UCSD-AML1 (cell line): ENCODE measurements at regions not wholly inside any gene's neighbourhood (a gene's known extent, or its start where the extent isn't known, plus 50 kb on each side); places are given as distances from the start of the nearest gene placed in this dataset.
"Not testable (repeated sequence)": the region's sequence is repeated elsewhere in the genome, so short reads cannot be mapped to it uniquely, and the experiment has no call there.

Source experiments
- DNase-seq: peaks from one replicate; lab custom pipeline; 2025; ENCODE audit not compliant: unreplicated experiment; lab: John Stamatoyannopoulos, UW

DNA sequence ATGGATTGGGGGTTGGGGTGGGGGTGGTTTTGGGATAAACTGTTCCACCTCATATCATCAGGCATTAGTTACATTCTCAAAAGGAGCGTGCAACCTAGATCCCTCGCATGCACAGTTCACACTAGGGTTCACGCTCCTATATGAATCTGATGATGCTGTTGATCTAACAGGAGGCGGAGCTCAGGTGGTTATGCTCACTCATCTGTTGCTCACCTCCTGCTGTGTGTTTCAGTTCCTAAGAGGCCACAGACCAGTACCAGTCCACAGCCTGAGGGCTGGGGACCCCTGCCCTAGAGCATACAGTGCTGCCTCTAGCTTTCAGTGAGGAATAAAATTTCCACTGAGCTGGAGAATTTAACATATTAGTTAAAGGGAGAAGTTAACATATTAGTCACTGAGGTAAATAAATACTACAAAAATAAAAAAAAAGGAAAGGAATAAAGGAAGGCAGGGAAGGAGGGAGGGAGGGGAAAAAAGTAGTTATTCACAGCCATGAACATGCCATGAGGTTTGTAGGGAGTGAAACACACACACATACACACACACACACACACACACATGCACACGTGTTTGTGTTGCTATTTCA lies 612.7 kb upstream of the TBX3 start:
- DNase-seq: no peak

DNA sequence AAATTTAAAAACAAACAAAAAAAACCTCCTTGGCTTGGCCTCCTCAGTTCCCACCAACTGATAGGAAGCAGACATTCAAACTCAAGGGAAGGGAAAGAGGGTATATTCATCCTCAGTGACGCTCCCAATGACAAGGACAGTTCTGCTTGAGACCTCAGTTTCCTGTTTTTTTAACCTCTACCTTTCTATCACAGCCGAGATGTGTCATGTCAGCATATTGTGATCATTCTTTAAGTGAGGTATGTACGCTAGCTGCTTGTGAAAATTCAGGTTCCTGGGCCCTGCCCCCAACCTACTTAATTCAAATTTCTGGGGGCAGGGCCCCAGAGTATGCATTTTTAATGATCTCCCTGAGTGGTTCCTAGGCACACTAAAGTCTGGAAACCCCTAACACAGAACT lies 611.9 kb upstream of the TBX3 start:
- no peak for DNase-seq

DNA sequence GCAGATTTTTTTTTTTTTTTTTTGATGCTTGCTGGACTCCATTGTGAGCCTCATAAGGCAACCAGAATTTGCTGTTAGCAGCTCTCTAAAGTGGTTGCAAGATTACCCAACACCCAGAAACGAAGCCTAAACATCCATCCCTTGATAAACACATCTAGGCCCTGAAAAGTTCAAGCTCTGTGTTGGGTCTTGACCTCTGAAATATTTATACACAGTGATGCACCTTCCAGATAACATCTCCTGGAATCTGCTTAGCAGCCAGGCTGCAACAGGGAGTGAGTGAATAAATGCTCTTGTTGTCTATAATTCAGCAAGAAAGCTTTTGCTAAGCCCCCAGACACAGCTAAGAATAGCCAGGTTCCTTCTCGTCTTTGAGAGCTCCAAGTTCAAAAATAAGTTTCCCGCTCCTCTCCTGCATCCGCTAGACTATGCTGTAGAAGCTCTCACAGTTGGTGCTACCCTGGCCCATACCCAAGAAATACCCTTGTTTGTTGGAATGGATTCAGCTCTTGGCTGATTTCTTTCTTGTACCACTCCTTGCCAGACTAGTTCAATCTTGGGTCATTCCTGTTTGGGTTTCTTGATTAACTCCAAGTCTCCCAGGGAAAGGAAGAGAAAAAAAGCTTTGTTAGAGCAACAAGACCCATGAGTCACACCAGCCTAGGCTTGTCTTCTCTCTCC lies 610.6 kb upstream of the TBX3 start:
- DNase-seq: no peak

DNA sequence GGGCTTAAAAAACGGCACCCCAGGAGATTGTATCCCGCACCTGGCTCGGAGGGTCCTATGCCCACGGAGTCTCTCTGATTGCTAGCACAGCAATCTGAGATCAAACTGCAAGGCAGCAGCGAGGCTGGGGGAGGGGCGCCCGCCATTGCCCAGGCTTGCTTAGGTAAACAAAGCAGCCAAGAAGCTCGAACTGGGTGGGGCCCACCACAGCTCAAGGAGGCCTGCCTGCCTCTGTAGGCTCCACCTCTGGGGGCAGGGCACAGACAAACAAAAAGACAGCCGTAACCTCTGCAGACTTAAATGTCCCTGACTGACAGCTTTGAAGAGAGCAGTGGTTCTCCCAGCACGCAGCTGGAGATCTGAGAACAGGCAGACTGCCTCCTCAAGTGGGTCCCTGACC lies 601.5 kb upstream of the TBX3 start:
- not testable (repeated sequence) for DNase-seq

DNA sequence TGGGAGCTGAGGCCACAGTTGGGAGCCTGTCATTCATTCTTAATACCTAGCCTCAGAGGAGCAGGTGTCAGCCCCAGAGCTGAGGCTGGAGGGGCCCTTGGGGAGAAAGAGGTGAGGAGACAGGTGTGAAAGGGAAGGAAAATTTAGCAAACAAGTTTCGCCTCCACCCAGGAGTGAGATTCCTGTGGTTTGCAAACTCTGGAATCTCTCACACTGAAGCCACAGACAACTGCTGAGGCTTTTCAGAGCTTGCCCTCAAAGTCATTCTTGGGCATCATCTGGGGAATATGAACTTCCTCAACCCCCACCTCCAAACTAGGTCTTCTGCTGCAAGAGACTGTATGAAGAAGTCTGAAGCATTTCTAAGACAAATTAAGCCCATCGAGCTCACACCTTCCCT lies 589.5 kb upstream of the TBX3 start:
- no peak for DNase-seq

DNA sequence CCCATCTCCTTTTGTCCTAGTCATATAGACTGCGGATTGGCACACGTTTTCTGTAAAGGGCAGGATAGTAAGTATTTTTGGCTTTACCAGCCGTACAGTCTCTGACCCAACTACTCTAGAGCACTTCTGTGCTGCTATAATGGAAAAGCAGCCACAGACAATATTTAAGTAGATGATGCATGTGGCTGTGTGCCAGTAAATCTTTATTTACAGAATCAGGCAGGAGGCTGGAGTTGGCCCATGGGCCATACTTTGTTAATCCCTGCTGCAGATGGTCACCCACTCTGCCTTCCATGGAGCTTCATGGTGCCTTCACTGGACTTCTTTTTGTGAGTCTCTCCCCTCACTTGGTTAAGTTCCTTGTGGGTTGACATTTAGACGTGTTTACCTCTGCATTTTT lies 584.5 kb upstream of the TBX3 start:
- DNase-seq: no peak

DNA sequence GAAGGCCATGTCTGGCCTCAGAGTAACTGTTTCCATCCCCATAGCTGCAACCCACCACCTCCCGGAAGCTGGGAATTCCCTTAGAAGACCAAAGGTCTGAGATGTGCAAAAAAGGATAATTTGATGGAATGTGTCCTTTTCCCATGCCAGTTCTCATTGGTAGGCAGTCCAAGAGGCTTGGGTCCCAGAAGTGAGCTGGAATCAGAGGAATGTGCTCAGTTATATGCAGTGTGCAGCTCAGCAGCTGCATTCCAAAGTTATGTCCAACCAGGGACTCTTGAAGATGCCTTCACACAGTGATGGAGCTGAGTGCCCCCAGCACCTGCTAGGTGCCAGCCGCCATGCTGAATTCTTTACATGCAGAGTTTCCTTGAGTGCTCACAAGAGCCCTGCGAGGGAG lies 583.9 kb upstream of the TBX3 start:
- no peak for DNase-seq

DNA sequence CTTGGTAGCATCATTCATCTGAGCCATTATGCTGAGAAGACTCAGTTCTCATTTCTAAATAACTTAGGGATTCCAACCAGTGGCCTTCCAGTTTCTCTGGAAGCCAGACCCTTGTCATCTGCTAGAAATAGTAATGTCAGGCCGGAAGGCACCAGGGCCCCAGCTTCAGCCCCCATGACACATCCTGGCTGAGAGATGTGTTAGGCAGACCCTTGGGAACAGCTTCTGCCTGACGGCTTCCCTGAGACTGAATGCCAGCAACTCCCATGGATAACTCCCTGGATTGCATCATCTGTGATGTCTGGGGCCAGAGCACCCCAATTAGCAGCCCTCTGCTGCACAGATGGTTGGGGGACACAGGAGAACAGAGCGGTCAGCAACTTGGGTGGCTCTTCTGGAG lies 583.5 kb upstream of the TBX3 start:
- DNase-seq: no peak

DNA sequence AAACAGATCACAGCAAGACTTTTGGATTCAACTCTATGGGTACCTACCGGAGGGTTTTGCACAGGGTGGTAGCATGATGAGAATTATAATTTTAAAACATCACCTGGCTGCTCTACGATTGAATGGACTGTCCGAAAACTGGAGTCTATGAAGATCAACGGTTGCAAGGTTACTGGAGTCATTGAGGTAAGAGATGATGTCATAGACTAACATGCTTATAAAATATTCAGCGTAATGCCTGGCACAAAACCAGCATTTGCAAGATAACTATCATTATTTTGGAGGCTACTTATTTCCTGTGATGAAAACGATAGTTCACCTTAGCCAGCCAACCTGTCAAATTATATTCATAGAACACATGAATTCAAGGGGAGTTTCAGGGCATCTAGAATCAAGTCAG lies 580.6 kb upstream of the TBX3 start:
- no peak for DNase-seq

DNA sequence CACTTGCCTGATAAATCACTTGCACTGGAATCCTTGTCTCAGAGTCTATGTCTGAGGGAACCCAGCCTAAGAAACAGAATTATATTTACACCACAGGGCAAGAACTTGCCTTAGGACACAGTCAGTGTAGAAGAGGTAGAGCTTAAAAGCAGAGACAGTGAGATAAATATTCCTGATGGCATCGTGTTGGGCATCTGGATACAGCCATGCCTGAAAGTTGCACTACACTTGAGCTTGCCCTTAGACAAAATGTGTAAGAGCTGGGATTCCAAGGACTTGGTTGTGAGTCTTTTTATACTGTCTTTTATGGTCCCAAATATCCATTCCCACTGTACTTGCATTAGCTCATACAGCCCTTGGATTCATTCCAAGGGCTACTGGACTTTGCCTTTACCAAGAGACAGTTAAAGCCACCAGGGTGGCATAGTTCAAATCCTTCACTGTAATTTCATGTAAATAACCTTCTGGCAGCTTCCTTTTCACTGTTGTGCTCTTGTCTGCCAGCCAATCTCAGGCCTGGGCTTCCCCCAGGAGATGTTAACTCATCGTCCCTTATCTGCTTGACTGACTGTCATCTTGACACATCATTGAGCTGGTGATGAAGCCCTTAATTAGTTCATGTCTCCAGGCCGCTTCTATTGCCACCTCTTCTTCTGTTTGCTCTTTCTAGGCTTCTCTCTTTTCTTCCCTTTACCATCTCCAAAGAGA lies 577.9 kb upstream of the TBX3 start:
- DNase-seq: no peak

DNA sequence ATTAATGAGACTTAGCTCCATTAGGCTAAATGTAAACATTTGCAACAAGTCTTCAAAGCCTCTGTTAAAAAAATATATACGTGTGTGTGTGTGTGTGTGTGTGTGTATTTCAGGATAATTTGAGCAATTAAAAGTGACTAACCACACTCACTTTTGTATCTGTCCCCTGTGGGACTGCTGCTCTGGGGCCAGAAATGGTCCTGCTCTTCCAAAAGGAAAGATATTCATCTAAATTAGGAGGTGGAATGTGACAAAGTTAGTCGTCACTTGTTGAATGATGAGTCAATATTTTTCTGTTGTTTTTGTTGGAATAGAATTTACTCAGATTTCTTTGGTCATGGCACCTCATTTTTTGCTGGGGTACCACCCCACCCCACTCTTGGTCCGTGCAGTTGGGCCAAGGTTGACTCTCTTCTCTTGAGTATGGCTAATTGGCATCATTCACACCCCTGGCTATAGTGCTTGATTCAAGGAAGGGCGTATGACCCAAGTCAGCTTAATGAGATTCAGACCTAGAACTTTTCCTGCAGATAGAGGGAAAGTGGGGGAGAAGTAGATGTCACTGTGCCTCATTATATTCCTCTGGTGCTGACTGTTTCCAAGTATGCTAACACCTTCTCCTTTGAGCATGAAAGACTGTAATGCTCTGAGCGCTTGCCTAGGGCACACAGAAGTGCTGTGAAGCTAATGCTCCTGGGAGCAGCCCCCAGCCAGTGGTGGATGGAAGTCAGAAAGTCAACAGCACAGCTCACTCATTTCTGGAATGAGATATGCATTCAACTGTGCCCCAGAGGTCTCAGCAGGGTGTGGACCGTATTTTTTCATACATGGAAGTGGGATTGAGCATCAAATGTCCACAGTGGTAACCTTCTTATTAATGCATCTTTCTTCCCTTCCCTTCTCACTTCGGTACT lies 577.0 kb upstream of the TBX3 start:
- DNase-seq: no peak

DNA sequence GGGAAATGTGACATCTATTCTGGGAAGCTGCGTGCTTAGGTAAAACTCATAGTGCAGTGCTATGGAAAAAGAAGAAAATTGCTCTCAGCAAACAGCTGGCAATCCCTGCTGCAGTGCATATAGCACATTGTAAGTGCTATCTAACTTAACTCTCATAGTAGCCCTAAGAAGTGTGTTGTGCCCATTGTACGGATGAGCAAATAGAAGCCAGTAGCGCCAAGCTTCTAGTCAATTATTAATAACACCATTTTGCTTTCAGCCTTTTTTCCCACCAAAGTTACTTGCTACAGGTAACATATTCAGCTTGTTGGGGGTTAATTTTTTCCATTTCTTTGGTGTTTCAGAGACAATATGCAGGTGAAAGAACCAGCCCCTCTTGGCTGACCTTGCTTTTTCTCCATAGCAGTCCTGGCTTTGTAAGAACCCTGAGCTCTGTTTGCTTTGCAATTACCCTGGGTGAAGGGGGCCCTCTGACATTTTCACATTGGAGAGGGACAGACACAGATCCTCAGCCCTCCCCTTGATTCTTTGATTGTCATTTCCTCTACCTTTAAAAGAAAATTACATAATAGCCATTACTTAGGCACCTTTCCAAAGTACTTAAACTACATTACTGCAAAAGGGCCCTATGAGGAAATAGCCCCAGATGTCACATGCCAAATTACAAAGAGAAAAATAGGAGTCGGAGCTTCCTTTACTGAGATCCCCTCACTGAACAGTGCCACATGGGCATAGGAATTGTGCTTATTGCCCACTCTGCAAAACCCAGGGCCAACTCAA lies 576.2 kb upstream of the TBX3 start:
- DNase-seq: no peak

DNA sequence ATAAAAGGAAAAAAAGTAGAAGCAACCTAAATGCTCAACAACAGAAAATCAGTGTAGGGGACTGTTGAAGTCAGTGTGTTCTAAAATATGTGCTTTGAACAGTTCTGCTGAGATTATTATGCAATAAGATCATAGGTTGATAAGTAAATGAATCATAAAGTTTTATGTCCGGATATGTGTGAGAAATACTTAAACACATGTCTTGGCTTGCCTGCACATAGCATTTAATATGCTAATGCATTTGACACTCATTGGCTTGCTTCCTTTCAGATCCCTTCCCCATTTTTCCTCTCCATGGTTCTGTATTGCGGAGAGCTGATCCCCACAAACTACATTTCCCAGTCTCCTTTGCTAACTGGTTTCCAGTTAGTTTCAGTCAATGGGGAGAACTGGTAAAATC lies 573.8 kb upstream of the TBX3 start:
- no peak for DNase-seq

DNA sequence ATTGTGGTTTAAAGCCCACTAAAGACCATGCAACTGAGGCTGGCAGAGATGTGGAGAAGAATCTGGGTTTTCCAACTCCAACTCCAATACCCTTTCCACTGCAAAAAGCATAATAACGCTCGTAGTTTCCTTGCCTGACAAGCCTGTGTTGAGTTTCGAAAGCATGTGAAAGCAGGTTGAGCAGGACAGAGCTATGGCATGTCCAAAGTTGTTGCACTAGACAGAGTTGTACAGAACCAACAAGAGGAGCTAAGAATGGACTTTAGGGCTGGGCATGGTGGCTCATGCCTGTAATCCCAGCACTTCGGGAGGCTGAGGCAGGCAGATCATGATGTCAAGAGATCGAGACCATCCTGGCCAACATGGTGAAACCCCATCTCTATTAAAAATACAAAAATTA lies 572.0 kb upstream of the TBX3 start:
- DNase-seq: no peak

DNA sequence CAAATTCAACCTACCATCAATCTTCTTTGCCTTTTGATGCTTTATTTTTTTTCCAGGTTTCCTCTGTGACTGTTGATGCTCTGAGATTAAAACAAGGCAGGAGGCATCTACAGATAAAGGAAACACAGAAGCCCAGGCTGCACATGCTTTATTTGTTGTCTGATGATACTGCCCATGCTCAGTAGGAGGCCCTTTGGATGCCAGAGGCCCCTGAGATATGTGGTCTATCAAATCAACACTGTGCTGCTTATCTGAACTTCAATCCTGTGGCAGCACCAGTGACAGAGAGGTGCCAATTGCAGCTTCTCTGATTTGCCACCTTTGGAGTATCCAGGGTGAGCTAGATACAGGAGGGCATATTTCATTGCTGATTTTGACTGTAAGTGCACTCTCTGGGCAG lies 571.3 kb upstream of the TBX3 start:
- no peak for DNase-seq

DNA sequence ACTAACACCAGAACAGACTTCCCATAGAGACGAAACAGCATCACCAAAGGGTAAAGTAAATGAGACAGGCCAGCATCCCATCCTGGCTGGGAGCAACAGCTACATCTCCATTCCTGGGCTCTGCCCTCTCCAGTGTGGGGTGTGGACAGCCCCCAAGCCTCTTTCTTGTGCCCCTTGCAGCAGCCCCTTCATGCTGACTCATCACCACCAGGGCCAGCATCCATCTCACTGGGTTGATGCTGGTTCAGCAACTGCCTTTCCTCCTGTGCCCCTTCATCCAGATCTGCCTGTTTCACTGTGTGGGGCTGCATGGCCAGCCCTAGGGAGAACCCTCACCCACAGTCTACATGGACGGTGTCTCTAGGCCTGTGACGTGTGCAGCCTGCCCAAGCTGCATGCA lies 569.1 kb upstream of the TBX3 start:
- DNase-seq: no peak

DNA sequence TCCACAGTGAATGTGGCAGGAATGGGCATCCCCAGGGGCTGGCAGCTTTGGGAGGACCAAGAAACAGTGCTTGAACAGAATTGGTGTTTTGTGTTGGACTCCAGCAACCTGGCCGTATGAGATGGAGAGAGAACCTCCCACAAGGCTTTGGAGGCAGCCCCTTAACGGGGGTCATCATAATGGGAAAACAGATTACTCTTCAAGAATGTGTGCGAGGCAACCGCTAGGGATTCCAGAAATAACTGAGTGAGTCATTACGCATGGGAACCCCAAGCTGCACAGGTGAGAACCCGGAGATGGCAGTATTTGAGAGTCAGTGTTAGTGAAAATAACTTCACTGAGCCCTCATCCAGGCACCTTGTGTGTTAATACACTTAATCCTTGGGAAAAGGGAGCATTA lies 567.8 kb upstream of the TBX3 start:
- DNase-seq: no peak

DNA sequence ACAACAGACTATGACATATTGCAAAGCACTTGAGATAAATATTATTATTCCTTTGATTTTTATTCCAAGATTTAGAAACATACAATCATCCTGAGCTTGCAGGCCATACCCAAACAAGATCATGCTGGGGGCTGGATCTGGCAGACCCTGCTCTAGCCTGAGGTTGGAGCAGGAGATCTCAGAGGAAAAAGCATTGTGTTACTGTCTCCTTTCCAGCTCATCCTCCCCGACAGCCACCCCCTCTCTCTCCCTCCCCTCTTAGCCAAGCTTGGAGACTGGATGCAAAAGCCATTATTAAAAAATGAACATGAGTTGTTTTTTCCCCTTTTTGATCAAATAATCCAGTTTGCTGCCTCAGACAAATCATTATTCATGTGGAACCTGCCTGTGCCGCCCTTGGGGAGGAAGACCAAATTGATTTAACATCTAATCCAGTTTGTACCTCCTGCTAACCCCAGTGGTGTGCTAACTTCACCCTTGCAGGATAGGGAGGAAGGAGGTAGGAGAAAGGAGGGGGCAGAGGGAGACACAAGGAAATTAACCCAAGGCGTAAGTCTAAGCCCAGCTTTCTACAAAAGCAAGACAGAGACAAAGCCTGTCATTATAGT lies 565.8 kb upstream of the TBX3 start:
- no peak for DNase-seq

DNA sequence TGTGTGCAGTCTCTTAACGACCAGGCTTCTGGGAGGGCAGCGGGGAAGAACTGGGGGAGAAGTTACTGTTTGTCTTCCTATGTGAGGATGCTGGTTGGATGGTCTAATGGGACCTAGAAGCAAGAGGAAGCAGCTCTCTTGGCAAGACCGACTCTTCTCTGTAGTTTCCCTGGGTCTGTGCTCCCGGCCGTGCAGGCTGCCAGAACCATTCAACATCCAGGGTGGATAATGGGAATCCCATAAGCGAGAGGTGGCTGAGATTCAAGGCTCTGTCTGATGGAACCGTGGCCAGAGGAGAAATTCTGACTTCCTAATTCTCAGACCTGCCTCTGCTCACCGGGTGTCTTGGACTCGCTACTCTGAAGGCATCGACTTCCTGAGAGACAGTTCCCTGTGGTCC lies 561.0 kb upstream of the TBX3 start:
- DNase-seq: no peak

DNA sequence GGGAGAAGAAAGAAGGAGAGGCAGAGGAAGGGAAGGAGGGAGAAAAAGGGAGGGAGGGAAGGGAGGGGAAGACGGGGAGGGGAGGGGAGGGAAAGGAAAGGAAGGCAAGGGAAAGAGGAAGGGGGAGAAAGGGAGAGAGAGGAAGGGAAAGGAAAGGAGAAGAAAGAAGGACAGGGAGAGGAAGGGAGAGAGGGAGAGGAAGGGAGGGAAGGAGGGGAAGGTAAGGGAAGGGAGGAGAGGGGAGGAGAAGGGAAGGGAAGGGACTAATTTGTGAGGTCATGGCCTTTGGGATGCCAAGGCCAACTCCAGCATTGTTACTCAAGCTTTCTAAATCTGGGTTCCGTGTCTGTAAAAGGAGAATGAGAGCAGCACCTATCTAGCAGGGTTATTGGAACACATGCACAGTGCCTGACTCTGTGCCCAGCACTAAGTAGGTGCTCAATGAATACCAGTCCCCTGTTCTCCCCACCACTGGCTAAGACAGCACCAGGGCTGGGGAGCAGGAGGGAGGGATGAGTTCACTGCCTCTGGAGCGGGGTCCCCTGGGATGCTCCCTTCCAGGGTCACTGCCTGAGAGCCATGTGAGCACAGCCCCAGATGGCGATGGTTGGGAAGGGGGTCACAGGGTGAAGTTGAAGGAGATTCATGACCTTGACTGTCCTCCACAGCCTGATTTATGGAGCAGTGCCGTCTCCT lies 560.1 kb upstream of the TBX3 start:
- DNase-seq: no peak
